ENCODE measurements at regions not wholly inside any gene's neighbourhood (a gene's known extent, or its start where the extent isn't known, plus 50 kb on each side); places are given as distances from the start of the nearest gene placed in this dataset.
"Not testable (repeated sequence)": the region's sequence is repeated elsewhere in the genome, so short reads cannot be mapped to it uniquely, and the experiment has no call there.

DNA sequence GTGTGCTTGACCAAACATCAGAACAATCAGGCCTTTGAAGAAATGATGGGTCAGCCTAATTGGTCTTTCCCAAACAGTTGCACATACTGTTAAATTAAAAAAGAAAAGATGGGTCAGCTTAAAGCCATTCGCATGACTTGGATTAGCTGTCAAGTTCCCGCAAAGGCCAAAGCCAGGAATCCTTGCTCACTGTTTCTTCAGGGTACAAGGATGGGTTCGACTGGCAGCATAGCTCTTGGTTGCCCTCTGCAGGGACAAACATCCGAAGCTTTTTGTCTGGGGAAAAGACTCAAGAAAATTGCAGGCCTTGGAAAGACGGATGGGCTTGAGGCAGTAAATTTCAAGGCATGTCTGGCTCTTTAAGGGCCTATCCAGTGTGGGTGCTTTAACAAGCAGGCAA, 168.0 kb downstream of the HDGFL1 start:
- DNase-seq (ENCODE audit: extremely low read depth, low read depth) = peak; percentile 38

- DNase-seq (ENCODE audit: extremely low read depth, low read depth) = no peak
These were observed 168.8 kb downstream of the HDGFL1 start for GRCh38 chr6:22738194-22738593.

GRCh38 chr6:22747571-22747970, 178.2 kb downstream of the HDGFL1 start:
- no peak for DNase-seq (ENCODE audit: extremely low read depth, low read depth)

DNA sequence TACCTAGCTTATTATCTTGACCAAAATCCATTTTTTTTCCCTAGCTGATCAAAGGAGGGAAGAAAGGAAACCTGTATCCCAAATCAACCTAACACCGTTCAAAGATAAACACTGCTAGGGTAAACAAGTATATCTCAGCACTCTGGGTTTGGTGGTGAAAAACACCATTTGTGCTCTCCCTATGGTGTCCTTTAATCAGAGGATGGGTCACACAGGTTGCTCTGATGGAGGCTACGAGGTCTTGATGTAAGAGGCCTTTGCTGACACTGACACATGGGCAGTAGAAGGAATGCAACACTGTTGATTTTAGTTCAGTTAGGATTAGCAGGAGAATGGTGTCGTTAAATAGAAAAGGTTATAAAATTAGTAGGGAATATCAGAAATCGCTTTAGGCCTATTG, 179.3 kb downstream of the HDGFL1 start:
- no peak for DNase-seq (ENCODE audit: extremely low read depth, low read depth)

- no peak for DNase-seq (ENCODE audit: extremely low read depth, low read depth)
These were observed 180.3 kb downstream of the HDGFL1 start for GRCh38 chr6:22749696-22750095.

- DNase-seq (ENCODE audit: extremely low read depth, low read depth) = no peak
These were observed 181.9 kb downstream of the HDGFL1 start for GRCh38 chr6:22751223-22751622.

- DNase-seq (ENCODE audit: extremely low read depth, low read depth) = no peak
These were observed 183.2 kb downstream of the HDGFL1 start for GRCh38 chr6:22752522-22752921.

DNA sequence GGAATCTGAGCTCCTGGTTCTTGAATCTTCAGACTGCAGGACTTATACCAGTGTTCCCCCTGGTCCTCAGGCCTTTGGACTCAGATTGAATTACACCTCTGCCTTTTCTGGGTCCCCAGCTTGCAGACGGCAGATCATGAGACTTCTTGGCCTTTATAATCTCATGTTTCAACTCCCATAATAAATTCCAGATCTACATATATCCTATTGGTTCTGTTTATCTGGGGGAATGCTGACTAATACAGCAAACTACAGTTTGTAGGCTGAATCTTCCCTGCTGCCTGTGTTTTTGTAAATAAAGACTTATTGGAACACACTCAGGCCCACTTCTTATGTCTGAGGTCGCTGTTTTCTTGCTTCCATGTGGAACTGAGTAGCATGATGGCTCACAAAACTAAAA, 184.7 kb downstream of the HDGFL1 start:
- no peak for DNase-seq (ENCODE audit: extremely low read depth, low read depth)

DNA sequence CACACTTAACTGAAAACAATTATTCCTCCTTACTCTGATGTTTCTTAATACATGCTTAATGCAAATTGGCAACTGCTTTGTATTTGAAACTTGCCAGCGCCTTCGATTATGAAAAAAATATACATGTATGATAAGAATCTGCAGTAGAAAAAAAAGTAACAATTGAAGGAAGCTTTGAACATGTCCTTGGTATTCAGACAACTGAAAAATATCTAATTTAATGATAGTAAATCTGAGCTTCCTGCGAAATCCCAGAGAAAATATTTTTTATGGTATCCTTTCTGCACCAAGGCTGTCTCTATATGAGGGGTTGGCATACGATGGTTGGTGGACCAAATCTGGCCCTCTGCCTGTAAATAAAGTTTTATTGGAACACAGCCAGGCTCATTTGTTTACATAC, 186.2 kb downstream of the HDGFL1 start:
- DNase-seq (ENCODE audit: extremely low read depth, low read depth) = no peak

GRCh38 chr6:22756365-22756764, 187.0 kb downstream of the HDGFL1 start:
- DNase-seq (ENCODE audit: extremely low read depth, low read depth) = no peak

DNA sequence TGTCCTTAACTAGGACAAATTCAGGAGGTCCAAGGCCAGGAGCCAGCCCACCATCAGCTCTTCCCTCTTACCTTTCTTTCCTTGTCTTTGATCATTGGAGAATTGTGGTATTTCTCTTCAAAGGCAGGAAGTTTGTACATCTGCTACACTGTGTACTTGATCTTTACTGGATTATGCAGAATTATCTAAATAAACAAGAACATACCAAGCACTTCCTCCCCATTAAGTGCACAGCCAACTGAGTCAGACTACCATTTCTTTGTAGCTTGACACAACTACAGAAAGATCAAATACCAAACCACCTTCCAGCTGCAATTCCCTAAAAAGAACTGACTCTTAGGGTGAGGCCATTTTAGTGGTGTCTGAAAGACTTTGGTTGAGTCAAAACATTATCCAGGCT, 195.1 kb downstream of the HDGFL1 start:
- no peak for DNase-seq (ENCODE audit: extremely low read depth, low read depth)

- DNase-seq (ENCODE audit: extremely low read depth, low read depth) = no peak
These were observed 195.6 kb downstream of the HDGFL1 start for GRCh38 chr6:22765015-22765414.

GRCh38 chr6:22766979-22767378, 197.6 kb downstream of the HDGFL1 start:
- no peak for DNase-seq (ENCODE audit: extremely low read depth, low read depth)

GRCh38 chr6:22770054-22770453, 200.7 kb downstream of the HDGFL1 start:
- no peak for DNase-seq (ENCODE audit: extremely low read depth, low read depth)

- DNase-seq (ENCODE audit: extremely low read depth, low read depth) = no peak
These were observed 204.8 kb downstream of the HDGFL1 start for GRCh38 chr6:22774129-22774528.

DNA sequence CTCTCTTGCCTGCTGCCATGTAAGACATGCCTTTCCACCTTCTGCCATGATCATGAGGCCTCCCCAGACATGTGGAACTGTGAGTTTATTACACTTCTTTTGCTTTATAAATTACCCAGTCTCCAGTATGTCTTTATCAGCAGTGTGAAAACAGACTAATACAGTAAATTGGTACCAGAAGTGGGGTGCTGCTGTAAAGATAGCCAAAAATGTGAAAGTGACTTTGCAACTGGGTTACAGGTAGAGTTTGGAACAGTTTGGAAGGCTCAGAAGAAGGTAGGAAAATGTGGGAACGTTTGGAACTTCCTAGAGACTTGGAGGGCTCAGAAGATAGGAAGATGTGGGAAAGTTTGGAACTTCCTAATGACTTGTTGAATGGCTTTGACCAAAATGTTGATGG, 209.1 kb downstream of the HDGFL1 start:
- DNase-seq (ENCODE audit: extremely low read depth, low read depth) = not testable (repeated sequence)

- no peak for DNase-seq (ENCODE audit: extremely low read depth, low read depth)
These were observed 209.7 kb downstream of the HDGFL1 start for GRCh38 chr6:22779062-22779461.

DNA sequence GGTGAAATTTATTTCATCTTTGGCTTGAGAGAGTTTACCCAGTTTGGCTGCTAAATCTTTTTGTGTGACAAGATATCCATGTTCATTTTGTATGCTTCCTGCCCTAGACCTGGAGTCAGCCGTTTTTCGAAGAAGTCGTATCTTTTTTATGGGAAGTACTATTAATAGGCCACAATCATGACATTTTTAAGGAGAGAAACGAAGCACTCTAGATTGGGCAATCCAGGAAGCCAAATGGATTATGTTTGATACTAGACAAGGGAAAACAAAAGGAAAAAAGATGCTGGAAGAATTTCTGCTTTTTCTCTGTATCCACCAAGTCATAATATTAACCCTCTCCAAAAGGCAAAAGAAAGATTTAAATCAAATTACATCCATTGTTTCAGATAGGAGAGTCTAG, 214.6 kb downstream of the HDGFL1 start:
- no peak for DNase-seq (ENCODE audit: extremely low read depth, low read depth)

- DNase-seq (ENCODE audit: extremely low read depth, low read depth) = no peak
These were observed 215.4 kb downstream of the HDGFL1 start for GRCh38 chr6:22784601-22785410.

DNA sequence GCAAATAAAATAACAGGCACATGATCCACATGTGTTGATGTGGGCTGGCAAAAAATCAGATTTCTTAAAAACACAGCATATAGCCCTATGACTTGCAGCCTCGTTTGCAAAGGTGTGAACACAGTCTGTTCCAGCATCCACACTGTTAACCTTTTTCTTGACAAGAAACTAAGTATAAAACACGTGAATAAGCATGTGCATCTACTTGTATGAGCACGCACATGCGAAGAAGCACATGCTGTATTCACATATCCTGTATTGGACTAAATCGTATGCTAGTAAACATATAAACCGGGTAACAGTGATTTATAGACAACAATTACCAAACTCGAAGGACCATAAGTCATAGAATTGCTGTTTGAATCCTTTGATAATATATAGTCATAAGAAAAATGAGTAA, 218.7 kb downstream of the HDGFL1 start:
- DNase-seq (ENCODE audit: extremely low read depth, low read depth) = no peak

- DNase-seq (ENCODE audit: extremely low read depth, low read depth) = no peak
These were observed 219.9 kb downstream of the HDGFL1 start for GRCh38 chr6:22789315-22789714.

DNA sequence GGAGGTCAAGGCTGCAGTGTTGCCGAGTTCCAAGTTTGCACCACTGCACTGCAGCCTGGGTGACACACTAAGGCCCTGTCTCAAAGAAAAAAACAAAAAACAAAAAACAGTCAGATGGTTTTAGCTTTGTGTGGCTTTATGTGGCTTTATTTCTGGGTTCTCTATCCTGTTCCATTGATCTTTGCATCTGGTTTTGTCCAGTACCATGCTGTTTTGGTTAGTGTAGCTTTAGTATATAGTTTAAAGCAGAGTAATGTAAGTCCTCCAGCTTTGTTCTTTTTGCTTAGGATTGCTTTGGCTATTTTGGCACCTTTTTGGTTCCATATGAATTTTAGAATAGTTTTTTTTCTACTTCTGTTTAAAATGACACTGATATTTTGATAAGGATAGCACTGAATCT, 225.5 kb downstream of the HDGFL1 start:
- DNase-seq (ENCODE audit: extremely low read depth, low read depth) = no peak

- DNase-seq (ENCODE audit: extremely low read depth, low read depth) = no peak
These were observed 231.1 kb downstream of the HDGFL1 start for GRCh38 chr6:22800451-22800850.
